ENCODE measurements at regions not wholly inside any gene's neighbourhood (a gene's known extent, or its start where the extent isn't known, plus 50 kb on each side); places are given as distances from the start of the nearest gene placed in this dataset.
A peak's percentile ranks its signal among the peaks of the same experiment; 100 is the strongest.
"Not testable (repeated sequence)": the region's sequence is repeated elsewhere in the genome, so short reads cannot be mapped to it uniquely, and the experiment has no call there.

DNA sequence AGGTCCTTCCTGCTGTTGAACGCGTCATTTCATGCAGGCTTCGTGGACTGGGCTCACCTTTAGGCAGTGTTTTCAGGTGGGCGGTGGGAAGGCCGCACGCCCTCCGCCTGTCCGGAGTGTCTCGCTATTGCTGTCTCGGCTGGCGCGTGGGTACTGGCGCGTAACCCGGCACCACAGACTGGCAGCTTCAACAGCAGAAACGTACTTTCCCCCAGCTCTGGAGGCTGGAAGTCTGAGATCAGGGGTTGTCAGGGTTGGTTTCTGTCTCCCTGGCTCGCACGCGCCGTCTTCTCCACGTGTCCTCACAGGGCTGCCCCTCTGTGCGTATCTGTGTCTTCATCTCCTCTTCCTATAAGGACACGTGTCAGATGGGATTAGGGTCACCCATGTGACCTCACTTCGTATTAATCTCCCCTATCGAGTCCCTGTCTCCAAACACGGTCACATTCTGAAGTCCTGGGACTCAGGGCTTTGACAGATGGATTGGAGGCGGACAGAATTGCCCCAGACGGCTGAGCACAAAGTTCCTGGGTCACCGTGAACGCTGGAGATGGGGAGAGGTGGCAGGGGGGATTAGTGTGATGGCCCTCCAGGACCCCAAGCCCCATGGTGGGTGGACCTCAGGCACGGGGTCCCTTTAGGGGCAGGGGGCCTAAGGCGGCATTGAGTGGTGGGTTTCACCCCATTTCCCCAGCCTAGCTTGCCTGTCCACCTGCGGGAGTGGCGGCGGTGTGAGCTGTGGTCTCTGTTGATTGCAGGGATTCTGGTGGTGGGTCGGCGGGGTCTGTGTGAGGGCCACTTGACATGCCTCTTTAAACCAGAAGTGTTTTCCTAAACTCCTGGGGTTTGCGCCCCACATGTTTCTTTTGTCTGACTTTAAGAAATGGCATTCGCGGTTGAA lies 83.4 kb upstream of the LRPAP1 start:
- no peak overlapping the region for H3K27ac Mint-ChIP-seq
- peaks cover 46% of the 10 kb centered on the region for H3K27me3 Mint-ChIP-seq

GRCh38 chr4:3614731-3614980 lies 82.4 kb upstream of the LRPAP1 start:
- no peak overlapping the region for H3K4me3 Mint-ChIP-seq
- ATAC-seq, result no peak
- peaks cover 19% of the 10 kb centered on the region for H3K9me3 Mint-ChIP-seq
- H3K4me1 Mint-ChIP-seq, result no peaks in the 10 kb centered on the region
- H3K27me3 Mint-ChIP-seq, result peaks cover 39% of the 10 kb centered on the region
- no peaks in the 10 kb centered on the region for H3K36me3 Mint-ChIP-seq
- H3K27ac Mint-ChIP-seq, result no peak overlapping the region

More for the DNA sequence above, 83.4 kb upstream of the LRPAP1 start:
- Mint-ChIP-seq H3K36me3 (no peaks in the 10 kb centered on the region), H3K4me3 (no peak overlapping the region), H3K4me1 (peaks cover 6% of the 10 kb centered on the region), H3K9me3 (peaks cover 13% of the 10 kb centered on the region)
- ATAC-seq, result no peak

- no peak for ATAC-seq
- Mint-ChIP-seq H3K4me3 (no peak overlapping the region), H3K9me3 (peaks cover 21% of the 10 kb centered on the region), H3K27me3 (peaks cover 34% of the 10 kb centered on the region), H3K4me1 (no peaks in the 10 kb centered on the region), H3K27ac (no peak overlapping the region), H3K36me3 (no peaks in the 10 kb centered on the region)
Observed at GRCh38 chr4:3613967-3614730, 81.9 kb upstream of the LRPAP1 start.

DNA sequence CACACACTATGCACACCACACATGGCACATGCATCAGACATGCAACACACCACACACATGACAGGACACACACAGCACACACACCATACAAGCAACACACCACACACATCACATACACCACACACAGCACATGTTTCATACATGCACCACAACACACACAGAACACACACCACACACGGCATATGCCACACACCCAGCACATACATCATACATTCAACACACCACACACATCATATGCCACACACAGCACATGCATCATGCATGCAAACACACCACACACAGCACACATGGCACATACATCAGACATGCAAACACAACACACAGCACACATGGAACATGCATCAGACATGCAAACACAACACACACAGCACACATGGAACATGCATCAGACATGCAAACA lies 80.7 kb upstream of the LRPAP1 start:
- Mint-ChIP-seq H3K9me3 (peaks cover 17% of the 10 kb centered on the region), H3K36me3 (no peaks in the 10 kb centered on the region), H3K4me1 (no peaks in the 10 kb centered on the region), H3K4me3 (no peak overlapping the region), H3K27me3 (peaks cover 22% of the 10 kb centered on the region), H3K27ac (no peak overlapping the region)
- ATAC-seq, result no peak

GRCh38 chr4:3612281-3612680 lies 80.1 kb upstream of the LRPAP1 start:
- no peak for ATAC-seq
- no peaks in the 10 kb centered on the region for H3K36me3 Mint-ChIP-seq
- H3K9me3 Mint-ChIP-seq, result peaks cover 17% of the 10 kb centered on the region
- no peak overlapping the region for H3K27ac Mint-ChIP-seq
- no peaks in the 10 kb centered on the region for H3K4me1 Mint-ChIP-seq
- H3K27me3 Mint-ChIP-seq, result peaks cover 16% of the 10 kb centered on the region
- H3K4me3 Mint-ChIP-seq, result no peak overlapping the region

- ATAC-seq, result no peak
- Mint-ChIP-seq H3K36me3 (no peaks in the 10 kb centered on the region), H3K27ac (no peak overlapping the region)
Observed at GRCh38 chr4:3611778-3612177, 79.6 kb upstream of the LRPAP1 start.

DNA sequence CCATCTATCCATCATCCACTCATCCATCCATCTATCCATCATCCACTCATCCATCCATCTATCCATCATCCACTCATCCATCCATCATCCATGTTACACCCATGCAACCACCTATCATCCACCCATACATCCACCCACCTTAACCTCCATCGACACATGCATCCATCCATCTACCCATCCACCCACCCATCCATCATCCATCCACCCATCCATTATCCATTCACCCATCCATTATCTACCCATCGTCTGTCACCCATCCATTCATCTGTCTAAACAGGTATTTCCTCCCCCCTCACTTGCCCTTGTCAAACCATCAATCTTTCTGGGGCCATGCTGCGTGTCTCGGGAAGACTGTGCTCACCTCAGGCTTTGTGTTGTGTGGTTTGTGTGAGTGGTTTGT lies 78.6 kb upstream of the LRPAP1 start:
- ATAC-seq, H3K27ac Mint-ChIP-seq, H3K4me1 Mint-ChIP-seq, H3K27me3 Mint-ChIP-seq, H3K36me3 Mint-ChIP-seq, H3K4me3 Mint-ChIP-seq: not testable (repeated sequence)
- H3K9me3 Mint-ChIP-seq, result peaks cover 17% of the 10 kb centered on the region

More at GRCh38 chr4:3611778-3612177, 79.6 kb upstream of the LRPAP1 start:
- H3K4me3 Mint-ChIP-seq, result no peak overlapping the region
- H3K27me3 Mint-ChIP-seq, result peaks cover 14% of the 10 kb centered on the region
- H3K4me1 Mint-ChIP-seq, result no peaks in the 10 kb centered on the region
- peaks cover 17% of the 10 kb centered on the region for H3K9me3 Mint-ChIP-seq

GRCh38 chr4:3609905-3610304 lies 77.7 kb upstream of the LRPAP1 start:
- H3K4me3 Mint-ChIP-seq, ATAC-seq, H3K27ac Mint-ChIP-seq, H3K4me1 Mint-ChIP-seq, H3K36me3 Mint-ChIP-seq, H3K27me3 Mint-ChIP-seq: not testable (repeated sequence)
- peaks cover 17% of the 10 kb centered on the region for H3K9me3 Mint-ChIP-seq

- H3K4me1 Mint-ChIP-seq, result no peaks in the 10 kb centered on the region
- peaks cover 8% of the 10 kb centered on the region for H3K27me3 Mint-ChIP-seq
- peak; percentile 43 for ATAC-seq
- H3K4me3 Mint-ChIP-seq, result no peak overlapping the region
- no peaks in the 10 kb centered on the region for H3K36me3 Mint-ChIP-seq
- H3K9me3 Mint-ChIP-seq, result peaks cover 15% of the 10 kb centered on the region
- no peak overlapping the region for H3K27ac Mint-ChIP-seq
Observed at GRCh38 chr4:3607690-3608552, 75.7 kb upstream of the LRPAP1 start.

DNA sequence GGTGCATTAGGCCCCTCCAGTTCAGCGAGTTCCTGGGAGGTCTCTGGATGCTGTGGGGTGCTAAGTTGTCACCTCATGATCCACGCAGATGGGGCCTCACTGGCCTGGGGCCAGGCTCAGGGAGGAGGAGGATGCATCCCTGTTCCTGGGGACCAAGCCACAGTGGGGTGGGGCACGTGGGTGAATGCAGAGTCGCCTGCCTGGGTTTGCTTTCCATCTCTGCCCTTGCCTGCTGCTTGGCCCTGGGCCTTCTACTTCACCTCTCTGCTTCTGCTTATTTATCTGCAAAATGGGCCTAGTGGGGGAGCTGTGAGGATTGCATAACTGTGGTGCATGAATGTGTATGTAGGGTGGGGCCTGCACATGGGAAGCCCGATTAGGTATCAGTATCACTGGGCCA lies 74.6 kb upstream of the LRPAP1 start:
- not testable (repeated sequence) for H3K27me3 Mint-ChIP-seq, ATAC-seq, H3K4me3 Mint-ChIP-seq, H3K4me1 Mint-ChIP-seq, H3K36me3 Mint-ChIP-seq, H3K27ac Mint-ChIP-seq
- peaks cover 12% of the 10 kb centered on the region for H3K9me3 Mint-ChIP-seq

GRCh38 chr4:3606271-3606670 lies 74.0 kb upstream of the LRPAP1 start:
- not testable (repeated sequence) for H3K27me3 Mint-ChIP-seq, ATAC-seq, H3K4me3 Mint-ChIP-seq, H3K36me3 Mint-ChIP-seq, H3K27ac Mint-ChIP-seq, H3K4me1 Mint-ChIP-seq
- H3K9me3 Mint-ChIP-seq, result peaks cover 12% of the 10 kb centered on the region

DNA sequence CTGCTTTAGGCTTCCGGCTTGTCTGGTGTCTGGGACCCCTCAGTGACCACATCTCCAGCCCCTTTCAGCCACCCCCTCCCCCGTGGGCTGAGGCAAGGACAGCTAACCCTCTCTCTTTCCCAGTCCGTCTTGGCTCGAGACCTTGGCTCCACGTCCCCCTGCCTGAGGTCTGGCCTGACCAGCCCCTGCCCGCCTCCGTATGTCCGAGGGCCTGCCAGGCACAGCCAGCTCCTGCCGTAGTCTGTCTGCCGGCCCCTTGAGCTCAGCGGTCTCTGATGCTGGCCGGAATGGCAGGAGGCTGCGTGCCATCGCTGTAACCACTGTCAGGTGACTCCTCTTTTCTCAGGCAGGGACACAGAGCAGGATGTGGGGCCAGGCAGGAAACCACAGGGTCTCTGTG lies 73.3 kb upstream of the LRPAP1 start:
- no peak overlapping the region for H3K4me3 Mint-ChIP-seq
- no peaks in the 10 kb centered on the region for H3K27me3 Mint-ChIP-seq
- H3K4me1 Mint-ChIP-seq, result no peaks in the 10 kb centered on the region
- no peak for ATAC-seq
- peaks cover 8% of the 10 kb centered on the region for H3K9me3 Mint-ChIP-seq
- no peaks in the 10 kb centered on the region for H3K36me3 Mint-ChIP-seq
- H3K27ac Mint-ChIP-seq, result no peak overlapping the region

DNA sequence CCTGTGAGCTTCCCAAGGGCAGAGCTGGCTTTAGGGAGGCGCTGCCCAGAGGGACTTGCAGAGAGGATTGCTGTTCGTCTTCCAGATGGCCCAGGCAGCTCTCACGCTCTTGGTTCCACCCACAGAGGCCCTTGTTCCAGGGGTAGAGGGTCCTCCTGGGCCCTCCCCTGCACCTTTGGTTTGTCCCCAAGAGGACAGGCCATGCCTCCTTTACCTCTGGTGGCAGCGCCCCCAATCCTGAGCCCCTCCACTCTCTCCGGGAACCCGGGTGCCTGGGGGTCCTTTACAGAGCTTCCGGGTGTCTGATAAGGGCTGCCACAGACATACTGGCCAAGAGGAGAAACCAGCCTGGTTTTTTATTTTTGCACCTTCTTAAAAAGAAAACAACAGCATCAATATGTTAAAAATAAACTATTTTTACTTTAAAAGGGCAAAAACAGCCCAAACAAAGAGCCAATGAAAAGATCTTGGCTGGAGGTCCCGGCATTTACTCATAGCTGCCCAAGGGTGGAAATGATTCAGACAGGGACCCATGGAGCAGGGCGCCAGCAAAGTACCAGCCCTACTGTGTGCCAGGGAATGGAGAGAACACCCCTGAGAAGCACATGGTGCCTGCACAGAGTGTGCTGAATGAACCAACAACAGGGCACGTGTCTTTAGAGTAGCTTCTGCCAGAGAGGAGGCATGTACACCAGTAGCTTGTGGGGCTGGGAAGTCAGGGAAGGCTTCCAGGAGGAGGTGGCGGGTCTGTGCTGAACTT lies 70.8 kb upstream of the LRPAP1 start:
- not testable (repeated sequence) for H3K4me3 Mint-ChIP-seq, H3K9me3 Mint-ChIP-seq, H3K36me3 Mint-ChIP-seq, ATAC-seq, H3K4me1 Mint-ChIP-seq, H3K27me3 Mint-ChIP-seq, H3K27ac Mint-ChIP-seq

GRCh38 chr4:3601992-3602391 lies 69.8 kb upstream of the LRPAP1 start:
- Mint-ChIP-seq H3K4me3 (no peak overlapping the region), H3K27ac (no peak overlapping the region)

More at GRCh38 chr4:3601992-3602391, 69.8 kb upstream of the LRPAP1 start:
- Mint-ChIP-seq H3K4me1 (no peaks in the 10 kb centered on the region), H3K27me3 (peaks cover 4% of the 10 kb centered on the region), H3K9me3 (no peaks in the 10 kb centered on the region), H3K36me3 (no peaks in the 10 kb centered on the region)
- no peak for ATAC-seq

Measured in stimulated activated memory B cell treated with anti-CD40 and anti-IgM and Interleukin-4, amounts not matched to agents 10 μg/mL and 1 μg/mL and 100 μg/mL, for 72 hours (primary cell).